Adrenal gland (tissue), 5 donors: ENCODE measurements at regions not wholly inside any gene's neighbourhood (a gene's known extent, or its start where the extent isn't known, plus 50 kb on each side); places are given as distances from the start of the nearest gene placed in this dataset.
"Not testable (repeated sequence)": the region's sequence is repeated elsewhere in the genome, so short reads cannot be mapped to it uniquely, and the experiment has no call there.

Experiments
- POLR2A ChIP-seq, 2 donors: fragments of 450-650 bp; IDR thresholded peaks; one replicate each; pipeline ENCODE4 v1.6.1; 2017; ENCODE audit warnings: antibody characterized with exemption in 2 of 2, mild to moderate bottlenecking in 2 of 2, moderate library complexity in 1 of 2
- TF ChIP-seq, protein P1 (sequence below), 6 experiments: fragments of 450-650 bp in 4 of 6; fragments of 200-600 bp in 2 of 6; sonication (generic) in 1 of 6; IDR thresholded peaks; 1 replicate in 5 of 6; 2 replicates in 1 of 6; pipeline versions ENCODE4 v1.5.1 to v1.8.0; 2016 to 2021; ENCODE audit warnings: antibody characterized with exemption in 6 of 6, mild to moderate bottlenecking in 2 of 6, moderate library complexity in 1 of 6
- donor health status: DM: no; HTN: no; CAD: no.

DNA sequence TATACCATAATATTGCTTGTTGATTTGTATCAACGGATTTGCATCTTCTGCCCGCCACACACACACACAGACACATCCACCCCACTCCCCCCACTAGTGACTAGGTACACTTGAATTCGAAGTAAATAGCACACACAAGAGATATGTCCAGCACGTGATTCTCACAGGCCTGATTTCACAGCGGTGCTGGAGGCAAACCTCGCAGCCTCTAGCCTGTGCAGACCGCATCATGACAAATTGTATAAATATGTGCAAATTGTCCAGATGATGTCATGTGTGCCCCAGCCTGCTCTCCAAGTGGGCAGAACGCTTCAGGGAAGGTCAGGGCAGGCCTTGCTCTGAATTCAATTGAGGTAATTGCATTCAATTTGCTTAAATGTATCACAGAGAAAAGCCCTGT, 4507.5 kb upstream of the OR11H1 start:
- TF ChIP-seq, protein P1, sequence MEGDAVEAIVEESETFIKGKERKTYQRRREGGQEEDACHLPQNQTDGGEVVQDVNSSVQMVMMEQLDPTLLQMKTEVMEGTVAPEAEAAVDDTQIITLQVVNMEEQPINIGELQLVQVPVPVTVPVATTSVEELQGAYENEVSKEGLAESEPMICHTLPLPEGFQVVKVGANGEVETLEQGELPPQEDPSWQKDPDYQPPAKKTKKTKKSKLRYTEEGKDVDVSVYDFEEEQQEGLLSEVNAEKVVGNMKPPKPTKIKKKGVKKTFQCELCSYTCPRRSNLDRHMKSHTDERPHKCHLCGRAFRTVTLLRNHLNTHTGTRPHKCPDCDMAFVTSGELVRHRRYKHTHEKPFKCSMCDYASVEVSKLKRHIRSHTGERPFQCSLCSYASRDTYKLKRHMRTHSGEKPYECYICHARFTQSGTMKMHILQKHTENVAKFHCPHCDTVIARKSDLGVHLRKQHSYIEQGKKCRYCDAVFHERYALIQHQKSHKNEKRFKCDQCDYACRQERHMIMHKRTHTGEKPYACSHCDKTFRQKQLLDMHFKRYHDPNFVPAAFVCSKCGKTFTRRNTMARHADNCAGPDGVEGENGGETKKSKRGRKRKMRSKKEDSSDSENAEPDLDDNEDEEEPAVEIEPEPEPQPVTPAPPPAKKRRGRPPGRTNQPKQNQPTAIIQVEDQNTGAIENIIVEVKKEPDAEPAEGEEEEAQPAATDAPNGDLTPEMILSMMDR (IDR thresholded peaks at IDR 0.05): not testable (repeated sequence)
- TF ChIP-seq POLR2A (IDR thresholded peaks at IDR 0.05): not testable (repeated sequence)
